NK-92 treated with Interleukin-12 subunit alpha and Interleukin-12 subunit beta, amount 100 ng/mL, for 24 hours (cell line): ENCODE measurements at regions not wholly inside any gene's neighbourhood (a gene's known extent, or its start where the extent isn't known, plus 50 kb on each side); places are given as distances from the start of the nearest gene placed in this dataset.
"Not testable (repeated sequence)": the region's sequence is repeated elsewhere in the genome, so short reads cannot be mapped to it uniquely, and the experiment has no call there.

Source experiments
- DNase-seq: peaks from one replicate; lab custom pipeline; 2025; lab: John Stamatoyannopoulos, UW

DNA sequence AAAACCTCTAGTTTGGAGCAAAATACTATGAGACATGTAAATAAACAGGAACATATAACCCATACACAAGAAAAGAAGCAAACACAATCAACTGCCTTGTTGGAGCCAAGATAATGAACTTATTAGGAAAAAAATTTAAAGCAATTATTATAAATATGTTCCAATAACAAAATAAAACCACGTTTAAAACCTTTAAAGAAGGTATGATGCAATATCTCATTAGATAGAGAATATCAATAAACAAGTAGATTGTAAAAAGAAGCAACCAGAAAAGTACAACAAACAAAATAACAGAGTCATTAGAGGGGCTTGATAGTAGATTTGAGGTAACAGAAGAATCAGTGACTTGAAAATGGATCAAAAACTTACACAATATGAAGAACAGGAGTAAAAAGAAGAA lies 327.0 kb upstream of the PCDH9 start:
- no peak for DNase-seq

DNA sequence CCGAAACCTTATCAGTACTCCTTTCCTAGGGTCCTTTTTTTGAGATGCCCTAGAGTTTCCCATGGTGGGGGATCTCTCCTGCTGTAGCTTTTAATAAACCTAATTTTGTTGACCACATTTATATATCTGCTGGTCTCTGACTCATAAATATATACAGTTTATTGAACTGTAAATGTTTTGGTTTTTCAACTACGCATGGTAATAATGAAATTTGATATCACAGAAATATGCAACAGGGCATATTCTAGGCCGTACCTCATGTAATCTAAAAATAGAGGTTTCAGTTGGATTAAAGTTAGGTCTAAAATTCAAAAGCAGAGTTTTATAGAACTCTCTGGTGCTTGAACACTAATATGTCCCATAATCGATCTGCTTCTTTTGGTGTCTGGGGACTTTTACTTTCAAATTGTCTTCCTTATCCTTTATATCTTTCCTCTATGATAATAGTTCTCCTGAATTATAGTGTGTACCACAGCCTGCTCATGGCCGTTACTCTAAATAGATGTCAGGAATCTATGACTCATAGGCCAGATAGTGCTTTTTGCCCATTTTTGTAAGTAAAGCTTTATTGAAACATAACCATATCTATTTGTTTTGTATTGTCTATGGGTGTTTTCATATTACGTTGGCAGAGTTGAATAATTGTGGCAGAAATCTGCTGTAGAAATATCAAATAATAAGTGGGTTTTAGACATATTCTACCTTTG lies 324.8 kb upstream of the PCDH9 start:
- DNase-seq = no peak

DNA sequence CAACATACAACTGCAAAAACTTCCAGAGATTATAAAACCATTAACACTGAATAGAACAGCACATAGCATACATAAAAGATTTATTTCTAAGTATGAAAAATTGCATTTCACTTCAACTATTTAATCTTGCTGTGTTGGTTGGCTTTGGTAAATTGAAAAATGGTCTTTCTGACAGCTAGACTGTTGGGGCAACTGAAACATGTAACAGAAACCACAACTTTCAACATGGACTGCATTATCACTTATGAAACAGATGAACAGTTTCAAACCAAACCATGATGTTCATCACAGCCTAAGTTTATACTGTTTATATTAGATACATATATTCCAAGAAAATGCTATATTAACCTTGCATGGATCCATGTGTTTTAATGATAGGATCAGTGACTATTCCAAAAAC lies 324.1 kb upstream of the PCDH9 start:
- DNase-seq = no peak

DNA sequence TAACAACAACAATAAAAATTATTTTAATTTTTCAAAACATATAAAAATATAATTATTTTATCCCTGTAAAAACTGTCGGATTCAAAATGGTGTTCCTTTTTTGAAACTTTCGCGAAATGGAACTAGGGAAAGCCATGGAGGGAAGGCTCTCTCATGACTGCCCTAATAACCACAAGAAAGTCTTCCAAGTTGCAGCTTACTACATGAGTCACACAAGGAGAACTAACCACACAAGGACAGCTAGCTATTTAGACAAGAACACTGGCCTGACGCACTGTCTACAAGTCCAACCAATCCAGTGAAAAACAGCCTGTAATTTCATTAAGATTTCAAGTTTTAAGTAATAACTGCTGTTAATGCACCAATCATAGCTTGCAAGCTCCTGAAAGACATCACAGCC lies 319.2 kb upstream of the PCDH9 start:
- no peak for DNase-seq

DNA sequence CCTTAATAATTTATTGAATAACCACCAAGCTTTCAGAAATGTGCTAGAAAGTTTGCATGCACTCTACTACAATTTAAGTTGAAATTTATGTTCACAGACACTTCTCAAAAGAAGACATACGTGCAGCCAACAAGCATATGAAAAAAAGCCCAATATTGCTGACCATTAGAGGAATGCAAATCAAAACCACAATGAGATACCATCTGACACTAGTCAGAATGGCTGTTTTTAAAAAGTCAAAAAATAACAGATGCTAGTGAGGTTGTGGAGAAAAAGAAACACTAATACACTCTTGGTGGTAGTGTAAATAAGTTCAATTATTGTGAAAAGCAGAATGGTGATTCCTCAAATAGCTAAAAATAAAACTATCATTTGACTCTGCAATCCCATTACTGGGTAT lies 308.8 kb upstream of the PCDH9 start:
- no peak for DNase-seq

GRCh38 chr13:67520886-67521285 lies 290.8 kb upstream of the PCDH9 start:
- no peak for DNase-seq

- no peak for DNase-seq
Measured at GRCh38 chr13:67519356-67519755, 289.2 kb upstream of the PCDH9 start.

- no peak for DNase-seq
Measured at GRCh38 chr13:67518785-67519184, 288.6 kb upstream of the PCDH9 start.

- DNase-seq = no peak
Measured at GRCh38 chr13:67515895-67516294, 285.8 kb upstream of the PCDH9 start.

DNA sequence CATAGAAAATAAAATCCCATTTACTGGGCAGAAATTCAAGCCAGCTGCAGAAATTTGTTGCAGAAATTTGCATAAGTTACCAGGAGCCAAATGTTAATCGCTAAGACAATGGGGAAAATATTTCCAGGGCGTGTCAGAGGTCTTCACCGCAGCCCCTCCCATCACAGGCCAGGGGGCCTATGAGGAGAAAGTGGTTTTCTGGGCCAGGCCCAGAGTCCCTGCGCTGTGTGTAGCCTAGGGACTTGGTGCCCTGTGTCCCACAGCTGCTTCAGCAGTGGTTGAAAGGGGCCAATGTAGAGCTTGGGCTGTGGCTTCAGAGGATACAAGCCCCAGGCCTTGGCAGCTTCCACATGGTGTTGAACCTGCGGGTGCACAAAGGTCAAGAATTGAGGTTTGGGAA lies 278.9 kb upstream of the PCDH9 start:
- DNase-seq = no peak

- DNase-seq = not testable (repeated sequence)
Measured at GRCh38 chr13:67508275-67508674, 278.1 kb upstream of the PCDH9 start.

DNA sequence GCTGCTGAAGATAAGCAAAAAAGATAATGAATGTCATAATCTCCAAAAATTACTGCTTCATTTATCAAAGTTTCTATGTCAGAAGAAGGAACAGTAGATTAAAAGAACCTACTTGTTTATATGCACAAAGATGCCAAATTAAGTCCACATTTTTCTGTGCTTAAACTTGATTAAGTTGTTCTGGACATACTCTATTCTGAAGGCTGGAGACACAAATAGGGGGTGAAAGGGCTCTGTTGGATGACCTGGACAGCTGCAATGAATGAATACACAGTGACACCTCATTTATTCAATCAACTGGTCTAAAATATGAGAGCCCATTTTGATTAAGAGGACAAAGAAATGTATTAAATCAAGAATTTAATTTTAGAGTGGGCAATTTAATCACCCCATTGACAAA lies 276.3 kb upstream of the PCDH9 start:
- no peak for DNase-seq

- no peak for DNase-seq
Measured at GRCh38 chr13:67505376-67505775, 275.2 kb upstream of the PCDH9 start.

GRCh38 chr13:67498948-67499347 lies 268.8 kb upstream of the PCDH9 start:
- DNase-seq = no peak

DNA sequence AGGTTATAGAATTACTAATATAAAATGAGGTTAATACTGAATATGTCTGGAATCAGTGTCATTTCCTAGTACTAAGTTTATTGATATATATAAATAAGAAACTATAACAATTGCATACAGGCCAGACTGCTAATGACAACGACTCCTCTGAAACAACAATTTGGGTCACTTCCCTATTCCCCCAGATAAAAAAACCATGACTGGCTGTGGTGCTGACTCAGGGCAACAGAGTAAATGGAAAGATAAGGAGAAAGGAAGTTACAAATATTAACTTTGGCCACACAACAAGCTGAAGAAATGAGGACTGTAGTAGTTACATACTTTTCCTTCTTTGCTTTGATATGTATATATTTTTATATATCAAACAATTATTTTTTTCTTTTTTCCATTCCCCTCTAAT lies 263.7 kb upstream of the PCDH9 start:
- DNase-seq = no peak

GRCh38 chr13:67489016-67489415 lies 258.9 kb upstream of the PCDH9 start:
- no peak for DNase-seq

DNA sequence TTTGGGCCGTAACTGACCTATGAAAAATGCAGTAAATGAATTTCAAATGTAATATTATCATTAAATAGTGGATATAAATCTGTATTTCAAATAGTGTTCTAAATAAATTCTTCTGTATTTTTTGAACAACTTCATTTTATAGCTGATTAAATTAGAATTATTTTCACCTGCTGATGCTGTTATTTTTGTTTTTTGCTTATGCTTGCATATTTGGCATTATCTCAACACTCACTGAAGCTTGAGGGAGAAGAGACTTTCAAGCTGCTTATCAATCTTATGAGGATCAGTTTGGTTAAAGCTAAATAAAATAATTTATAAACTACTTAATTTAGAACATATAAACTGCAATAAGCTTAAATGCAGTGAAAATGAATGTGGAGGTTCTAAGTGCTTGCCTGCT lies 251.3 kb upstream of the PCDH9 start:
- DNase-seq = no peak

- DNase-seq = no peak
Measured at GRCh38 chr13:67474115-67474514, 244.0 kb upstream of the PCDH9 start.

DNA sequence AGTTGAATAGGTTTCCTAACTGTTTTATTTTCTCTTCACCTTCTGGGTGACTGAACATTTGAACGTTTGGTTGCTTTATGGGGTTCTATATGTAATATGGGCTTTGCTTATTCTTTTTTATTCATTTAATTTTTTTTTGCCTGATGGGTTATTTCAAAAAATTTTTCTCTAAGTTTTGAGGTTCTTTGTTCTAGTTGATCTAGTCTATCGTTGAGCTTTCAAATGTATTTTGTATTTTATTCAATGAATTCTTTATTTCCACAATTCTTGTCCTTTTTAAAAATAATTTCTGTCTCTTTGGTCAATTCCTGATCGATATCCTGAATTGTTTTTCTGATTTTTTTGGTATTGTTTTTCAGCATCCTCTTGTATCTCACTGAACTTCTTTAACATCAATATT lies 239.5 kb upstream of the PCDH9 start:
- no peak for DNase-seq

GRCh38 chr13:67466569-67466968 lies 236.4 kb upstream of the PCDH9 start:
- no peak for DNase-seq

GRCh38 chr13:67464154-67464553 lies 234.0 kb upstream of the PCDH9 start:
- no peak for DNase-seq

- no peak for DNase-seq
Measured at GRCh38 chr13:67462098-67462497, 232.0 kb upstream of the PCDH9 start.

DNA sequence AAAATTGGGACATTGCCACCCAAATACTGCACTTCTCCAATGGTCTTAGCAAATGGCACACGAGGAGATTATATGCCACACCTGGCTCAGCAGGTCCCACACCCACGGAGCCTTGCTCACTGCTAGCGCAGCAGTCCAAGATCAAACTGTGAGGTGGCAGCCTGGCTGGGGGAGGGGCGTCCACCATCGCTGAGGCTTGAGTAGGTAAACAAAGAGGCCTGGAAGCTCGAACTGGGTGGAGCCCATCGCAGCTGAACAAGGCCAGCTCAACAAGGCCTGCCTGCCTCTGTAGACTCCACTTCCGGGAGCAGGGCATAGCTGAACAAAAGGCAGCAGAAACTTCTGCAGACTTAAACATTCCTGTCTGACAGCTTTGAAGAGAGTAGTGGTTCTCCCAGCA lies 222.4 kb upstream of the PCDH9 start:
- DNase-seq = not testable (repeated sequence)

- DNase-seq = no peak
Measured at GRCh38 chr13:67445436-67445835, 215.3 kb upstream of the PCDH9 start.

DNA sequence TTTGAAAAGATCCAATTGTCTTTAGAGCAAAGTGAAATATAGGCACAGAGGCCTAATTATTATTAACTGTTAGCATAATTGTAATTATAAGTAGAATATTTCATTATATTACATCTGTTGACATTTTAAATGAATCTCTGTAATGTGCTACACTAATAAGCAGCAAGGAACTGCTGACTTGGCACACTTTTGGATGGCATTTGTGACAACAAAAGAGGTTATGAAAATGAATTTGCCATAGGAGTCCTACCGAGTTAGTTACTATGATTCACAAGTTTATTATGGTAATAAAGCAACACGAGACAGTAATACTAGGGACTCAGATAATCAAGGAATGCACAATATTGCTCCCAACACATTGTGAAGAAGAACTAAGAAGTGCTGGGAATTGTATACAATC lies 213.8 kb upstream of the PCDH9 start:
- DNase-seq = no peak
